ENCODE measurements at regions not wholly inside any gene's neighbourhood (a gene's known extent, or its start where the extent isn't known, plus 50 kb on each side); places are given as distances from the start of the nearest gene placed in this dataset.
"Not testable (repeated sequence)": the region's sequence is repeated elsewhere in the genome, so short reads cannot be mapped to it uniquely, and the experiment has no call there.

GRCh38 chr1:212495766-212496494 lies 63.2 kb downstream of the NENF start:
- DNase-seq (ENCODE audit: low read depth), result no peak

- DNase-seq (ENCODE audit: low read depth), result no peak
Measured at GRCh38 chr1:212496682-212497081, 64.0 kb downstream of the NENF start.

GRCh38 chr1:212497553-212497952 lies 64.8 kb downstream of the NENF start:
- no peak for DNase-seq (ENCODE audit: low read depth)

- no peak for DNase-seq (ENCODE audit: low read depth)
Measured at GRCh38 chr1:212498283-212499040, 65.7 kb downstream of the NENF start.

- DNase-seq (ENCODE audit: low read depth), result no peak
Measured at GRCh38 chr1:212500351-212500750, 67.6 kb downstream of the NENF start.

GRCh38 chr1:212500983-212501382 lies 68.3 kb downstream of the NENF start:
- DNase-seq (ENCODE audit: low read depth), result no peak

GRCh38 chr1:212503714-212504113 lies 71.0 kb downstream of the NENF start:
- no peak for DNase-seq (ENCODE audit: low read depth)

GRCh38 chr1:212504171-212504803 lies 71.6 kb downstream of the NENF start:
- DNase-seq (ENCODE audit: low read depth), result no peak

GRCh38 chr1:212506666-212507065 lies 73.9 kb downstream of the NENF start:
- no peak for DNase-seq (ENCODE audit: low read depth)

- DNase-seq (ENCODE audit: low read depth), result no peak
Measured at GRCh38 chr1:212507369-212507768, 74.6 kb downstream of the NENF start.

- DNase-seq (ENCODE audit: low read depth), result no peak
Measured at GRCh38 chr1:212512816-212513559, 80.3 kb downstream of the NENF start.

- no peak for DNase-seq (ENCODE audit: low read depth)
Measured at GRCh38 chr1:212513586-212513985, 80.9 kb downstream of the NENF start.

- no peak for DNase-seq (ENCODE audit: low read depth)
Measured at GRCh38 chr1:212514056-212514614, 81.4 kb downstream of the NENF start.

GRCh38 chr1:212514782-212515181 lies 82.1 kb downstream of the NENF start:
- no peak for DNase-seq (ENCODE audit: low read depth)

GRCh38 chr1:212515329-212515760 lies 82.6 kb downstream of the NENF start:
- DNase-seq (ENCODE audit: low read depth), result no peak

GRCh38 chr1:212516012-212516411 lies 83.3 kb downstream of the NENF start:
- not testable (repeated sequence) for DNase-seq (ENCODE audit: low read depth)

GRCh38 chr1:212518188-212519054 lies 85.7 kb downstream of the NENF start:
- DNase-seq (ENCODE audit: low read depth), result no peak

GRCh38 chr1:212519131-212519530 lies 86.4 kb downstream of the NENF start:
- DNase-seq (ENCODE audit: low read depth), result no peak

- no peak for DNase-seq (ENCODE audit: low read depth)
Measured at GRCh38 chr1:212520299-212520698, 87.6 kb downstream of the NENF start.

GRCh38 chr1:212520746-212521145 lies 87.8 kb upstream of the ATF3 start:
- no peak for DNase-seq (ENCODE audit: low read depth)
